A549 (cell line): ENCODE measurements at regions not wholly inside any gene's neighbourhood (a gene's known extent, or its start where the extent isn't known, plus 50 kb on each side); places are given as distances from the start of the nearest gene placed in this dataset.

ENCODE experiments used
- ATAC-seq, 2 experiments: fragments of 200-7000 bp in 1 of 2; fragments of >200 bp in 1 of 2; cut with Nextera tagmentation in 1 of 2; cut with Tn5 transposase in 1 of 2; 3 replicates each; pipeline versions ENCODE4 v1.8.0 to v1.9.1; 2018 to 2020; ENCODE audit warnings: mild to moderate bottlenecking in 1 of 2, moderate library complexity in 1 of 2
- CTCF ChIA-PET: fragments of 300-600 bp; sonication (Branson Sonifier 250); formaldehyde crosslinking; extraction: SDS; loops from one replicate; lab custom pipeline; 2021; ENCODE audit warnings: antibody characterized with exemption, inconsistent platforms; lab: Yijun Ruan, JAX
- POLR2A ChIA-PET: fragments of 350-600 bp; formaldehyde crosslinking; extraction: SDS; loops from one replicate; lab custom pipeline; 2021; ENCODE audit warnings: antibody characterized with exemption, inconsistent platforms; lab: Yijun Ruan, JAX
- DNase-seq, 2 experiments: peaks; one replicate each; pipeline versions ENCODE4 v3.0.0 to v3.0.0-alpha.2; 2011 to 2016; ENCODE audit warnings: low read depth in 1 of 2, low spot score in 1 of 2
- FAIRE-seq: peaks from 2 replicates; lab custom pipeline; 2011; peaks lifted over from hg19 to GRCh38; lab: Jason Lieb, UNC
- H3K27ac ChIP-seq, 2 experiments: fragments of >200 bp; sonication (Bioruptor Twin); formaldehyde crosslinking; 3 replicates each; pipeline ENCODE4 v1.5.1; 2016 to 2017
- H3K4me1 ChIP-seq: fragments of >200 bp; sonication (Bioruptor Twin); formaldehyde crosslinking; 3 replicates; pipeline ENCODE4 v1.6.1; 2016
- H3K4me2 ChIP-seq: fragments of >200 bp; sonication (Bioruptor Twin); formaldehyde crosslinking; 3 replicates; pipeline ENCODE4 v1.6.1; 2016
- H3K4me3 ChIP-seq: fragments of >200 bp; sonication (Bioruptor Twin); formaldehyde crosslinking; 3 replicates; pipeline ENCODE4 v1.5.1; 2016
- H3K9me3 ChIP-seq: fragments of >200 bp; sonication (Bioruptor Twin); formaldehyde crosslinking; 3 replicates; pipeline ENCODE4 v1.6.1; 2016
- ATOH8 ChIP-seq: fragments of 250-450 bp; sonication (Bioruptor Pico); IDR thresholded peaks from 2 replicates; pipeline ENCODE4 v1.5.0; 2020; ENCODE audit warnings: low read depth, mild to moderate bottlenecking, moderate library complexity
- CBX2 ChIP-seq: fragments of 200-600 bp; sonication (generic); IDR thresholded peaks from 2 replicates; pipeline ENCODE4 v1.6.1; 2016; ENCODE audit warnings: low read depth, mild to moderate bottlenecking, borderline replicate concordance
- CHD2 ChIP-seq: fragments of 150-350 bp; IDR thresholded peaks from 2 replicates; pipeline ENCODE4 v1.6.1; 2014; ENCODE audit warnings: low read length; ENCODE audit not compliant: partially characterized antibody
- CHD4 ChIP-seq: fragments of 200-600 bp; sonication (generic); IDR thresholded peaks from 2 replicates; pipeline ENCODE4 v1.6.1; 2016; ENCODE audit warnings: antibody characterized with exemption, mild to moderate bottlenecking, borderline replicate concordance
- EHMT2 ChIP-seq: fragments of 200-600 bp; sonication (generic); IDR thresholded peaks from 2 replicates; pipeline ENCODE4 v1.6.1; 2016; ENCODE audit warnings: antibody characterized with exemption, low read depth, mild to moderate bottlenecking, moderate library complexity
- EP300 ChIP-seq, 2 experiments: fragments of >200 bp; sonication (Bioruptor Twin); formaldehyde crosslinking; IDR thresholded peaks; 2 replicates in 1 of 2; 3 replicates in 1 of 2; pipeline ENCODE4 v1.6.1; 2016 to 2017
- ESRRA ChIP-seq: fragments of 150-350 bp; IDR thresholded peaks from 2 replicates; pipeline ENCODE4 v1.6.1; 2014; ENCODE audit warnings: mild to moderate bottlenecking, low read length, borderline replicate concordance
- GATA3 ChIP-seq: IDR thresholded peaks from 2 replicates; pipeline ENCODE4 v1.6.1; 2012; ENCODE audit warnings: borderline replicate concordance
- HES2 ChIP-seq: fragments of >200 bp; sonication (Bioruptor Twin); formaldehyde crosslinking; IDR thresholded peaks from 2 replicates; pipeline ENCODE4 v1.6.1; 2016
- HEYL ChIP-seq: fragments of 250-450 bp; sonication (Bioruptor Pico); IDR thresholded peaks from 2 replicates; pipeline ENCODE4 v1.8.0; 2021; ENCODE audit warnings: mild to moderate bottlenecking, moderate library complexity
- HOXA7 ChIP-seq: fragments of 250-450 bp; sonication (Bioruptor Pico); IDR thresholded peaks from 2 replicates; pipeline ENCODE4 v1.5.0; 2020; ENCODE audit warnings: mild to moderate bottlenecking, moderate library complexity
- HOXB13 ChIP-seq: fragments of 250-450 bp; sonication (Bioruptor Pico); IDR thresholded peaks from 2 replicates; pipeline ENCODE4 v1.5.0; 2020; ENCODE audit warnings: low read depth, mild to moderate bottlenecking, moderate library complexity
- JUN ChIP-seq, 2 experiments: fragments of >200 bp; sonication (Bioruptor Twin); formaldehyde crosslinking; IDR thresholded peaks; 2 replicates in 1 of 2; 3 replicates in 1 of 2; pipeline ENCODE4 v1.6.1; 2016 to 2017
- KDM1A ChIP-seq: fragments of 200-600 bp; sonication (generic); IDR thresholded peaks from 2 replicates; pipeline ENCODE4 v1.6.1; 2016; ENCODE audit warnings: low read depth, mild to moderate bottlenecking
- MAFK ChIP-seq: fragments of 450-650 bp; IDR thresholded peaks from 2 replicates; pipeline ENCODE4 v1.6.1; 2014; ENCODE audit not compliant: partially characterized antibody
- NFE2L2 ChIP-seq: fragments of 150-350 bp; conservative IDR thresholded peaks from 2 replicates; pipeline ENCODE4 v1.6.1; 2014; ENCODE audit warnings: low read length
- NPAS2 ChIP-seq: fragments of 250-450 bp; sonication (Bioruptor Pico); IDR thresholded peaks from 2 replicates; pipeline ENCODE4 v1.8.0; 2022; ENCODE audit warnings: mild to moderate bottlenecking, moderate library complexity, borderline replicate concordance
- PHF8 ChIP-seq: fragments of 200-600 bp; sonication (generic); IDR thresholded peaks from 2 replicates; pipeline ENCODE4 v1.6.1; 2016; ENCODE audit warnings: low read depth, mild to moderate bottlenecking, antibody characterized with exemption, moderate library complexity, borderline replicate concordance
- POLR2AphosphoS2 ChIP-seq: conservative IDR thresholded peaks from 2 replicates; pipeline ENCODE4 v1.6.1; 2012; ENCODE audit warnings: low read length, improper control_type of control experiment, inconsistent platforms
- RARB ChIP-seq: fragments of 250-450 bp; sonication (Bioruptor Pico); IDR thresholded peaks from 2 replicates; pipeline ENCODE4 v1.8.0; 2021; ENCODE audit warnings: mild to moderate bottlenecking, moderate library complexity
- RCOR1 ChIP-seq: fragments of 150-350 bp; IDR thresholded peaks from 2 replicates; pipeline ENCODE4 v1.6.1; 2014; ENCODE audit warnings: antibody characterized with exemption, low read length, low read depth
- RFX5 ChIP-seq: fragments of 450-650 bp; IDR thresholded peaks from 2 replicates; pipeline ENCODE4 v1.7.1; 2014; ENCODE audit warnings: antibody characterized with exemption, mild to moderate bottlenecking, moderate library complexity
- RNF2 ChIP-seq: fragments of 200-600 bp; sonication (generic); IDR thresholded peaks from 2 replicates; pipeline ENCODE4 v1.6.1; 2016; ENCODE audit warnings: low read depth, mild to moderate bottlenecking, antibody characterized with exemption, moderate library complexity, borderline replicate concordance
- SMC3 ChIP-seq: fragments of >200 bp; sonication (Bioruptor Twin); formaldehyde crosslinking; IDR thresholded peaks from 3 replicates; pipeline ENCODE4 v1.6.1; 2018; ENCODE audit warnings: inconsistent platforms
- SREBF2 ChIP-seq: fragments of 450-650 bp; IDR thresholded peaks from 2 replicates; pipeline ENCODE4 v1.6.1; 2014; ENCODE audit warnings: mild to moderate bottlenecking, moderate library complexity
- TFCP2L1 ChIP-seq: fragments of 250-450 bp; sonication (Bioruptor Pico); IDR thresholded peaks from 2 replicates; pipeline ENCODE4 v1.5.0; 2021; ENCODE audit warnings: mild to moderate bottlenecking
- ZNF302 ChIP-seq: fragments of 250-450 bp; sonication (Bioruptor Pico); IDR thresholded peaks from 2 replicates; pipeline ENCODE4 v1.9.0; 2021; ENCODE audit warnings: inconsistent platforms, mild to moderate bottlenecking, moderate library complexity
- WGBS: methylation state at CpG from one replicate; pipeline ENCODE4 v1.1.6; 2017; ENCODE audit errors: missing lambda C conversion rate; 5-methylcytosine and 5-hydroxymethylcytosine counted together
- TF ChIP-seq, protein P1 (sequence below): fragments of 450-650 bp; IDR thresholded peaks from 2 replicates; pipeline ENCODE4 v1.6.1; 2014; ENCODE audit warnings: antibody characterized with exemption
- TF ChIP-seq, protein P2 (sequence below): fragments of 250-450 bp; sonication (Bioruptor Pico); IDR thresholded peaks from 2 replicates; pipeline ENCODE4 v1.5.0; 2021; ENCODE audit warnings: mild to moderate bottlenecking, moderate library complexity, borderline replicate concordance
- TF ChIP-seq, protein P3 (sequence below): IDR thresholded peaks from 2 replicates; pipeline ENCODE4 v1.6.1; 2012
- TF ChIP-seq, protein P4 (sequence below): fragments of 150-350 bp; IDR thresholded peaks from 2 replicates; pipeline ENCODE4 v1.6.1; 2014; ENCODE audit warnings: low read depth, mild to moderate bottlenecking, low read length

DNA sequence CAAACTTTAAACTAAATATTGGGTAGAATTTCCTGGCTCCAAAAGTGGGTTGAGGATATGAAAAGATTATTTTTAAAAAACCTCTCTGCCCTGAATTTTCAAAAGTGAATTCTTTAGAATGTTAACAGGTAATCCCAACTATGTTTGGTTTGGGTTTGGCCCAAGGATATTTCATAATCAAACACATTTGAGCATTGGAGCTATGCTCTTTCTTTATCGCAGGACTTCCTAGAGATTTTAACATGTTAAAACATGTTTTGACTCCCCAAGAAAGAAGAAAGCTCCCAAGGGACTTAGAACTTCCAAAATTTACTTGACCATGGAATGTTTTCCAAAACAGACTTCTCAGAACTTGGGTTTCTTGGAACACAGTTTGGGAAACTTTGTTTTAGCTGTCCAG, 75.6 kb upstream of the SYNPR start:
- ChIA-PET CTCF (interaction anchor here (0.6 kb wide), 1 partner anchor 580 kb away, joined by 4 read pairs; no protein-coding TSS in a partner anchor), POLR2A (no interaction called here)
- H3K9me3 ChIP-seq, result no peaks in the 10 kb centered on the region
- no peak for FAIRE-seq
- H3K27ac ChIP-seq, result no peak overlapping the region
- no peaks in the 10 kb centered on the region for H3K4me1 ChIP-seq
- H3K4me2 ChIP-seq, result no peak overlapping the region
- no peak overlapping the region for H3K4me3 ChIP-seq
- ATAC-seq, result no peak
- WGBS, result 0% methylated on average over 1 of the region's 1 CpG
- TF ChIP-seq HOXB13 (CRISPR knock-in tag) (no peak), TFCP2L1 (no peak), GATA3 (no peak), MAFK (no peak), KDM1A (no peak), HOXA7 (CRISPR knock-in tag) (no peak), RCOR1 (no peak), CBX2 (no peak), SREBF2 (no peak), CHD2 (no peak), SMC3 (no peak), PHF8 (no peak), POLR2AphosphoS2 (no peak), RARB (CRISPR knock-in tag) (no peak), EP300 (IDR thresholded peaks at IDR 0.05) (no peak), RNF2 (no peak), EHMT2 (no peak), ATOH8 (CRISPR knock-in tag) (no peak)
- TF ChIP-seq, protein P1, sequence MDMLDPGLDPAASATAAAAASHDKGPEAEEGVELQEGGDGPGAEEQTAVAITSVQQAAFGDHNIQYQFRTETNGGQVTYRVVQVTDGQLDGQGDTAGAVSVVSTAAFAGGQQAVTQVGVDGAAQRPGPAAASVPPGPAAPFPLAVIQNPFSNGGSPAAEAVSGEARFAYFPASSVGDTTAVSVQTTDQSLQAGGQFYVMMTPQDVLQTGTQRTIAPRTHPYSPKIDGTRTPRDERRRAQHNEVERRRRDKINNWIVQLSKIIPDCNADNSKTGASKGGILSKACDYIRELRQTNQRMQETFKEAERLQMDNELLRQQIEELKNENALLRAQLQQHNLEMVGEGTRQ, result no peak
- DNase-seq, result no peak

DNA sequence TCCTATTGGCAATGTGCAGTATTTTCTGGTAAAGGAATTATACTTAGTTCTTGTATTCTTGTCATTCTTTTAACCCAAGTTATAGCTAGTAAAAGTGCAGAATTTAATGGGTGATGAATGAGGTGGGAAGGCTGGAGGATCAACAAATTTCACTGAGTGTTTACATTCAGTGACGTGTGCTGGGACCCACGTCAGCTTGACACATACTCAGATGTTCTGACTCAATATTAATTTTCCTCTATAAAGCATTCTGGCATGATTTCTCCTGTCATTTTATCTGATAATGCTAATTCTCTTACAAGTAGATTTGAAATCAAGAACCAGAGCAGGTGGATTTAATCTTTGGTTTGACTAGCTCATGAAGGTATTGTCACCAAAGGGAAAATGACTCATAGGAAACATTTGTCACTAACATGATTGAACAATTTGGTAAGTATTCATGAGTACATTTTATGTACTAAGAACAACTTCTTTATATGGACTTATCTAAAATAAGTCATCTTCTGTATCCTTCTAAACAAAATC, 71.0 kb upstream of the SYNPR start:
- Histone ChIP-seq H3K9me3 (no peaks in the 10 kb centered on the region), H3K4me3 (no peak overlapping the region), H3K4me2 (no peak overlapping the region), H3K4me1 (no peaks in the 10 kb centered on the region), H3K27ac (no peak overlapping the region)
- no peak for ATAC-seq
- no peak for DNase-seq
- POLR2A ChIA-PET, result no interaction called here
- no peak for FAIRE-seq
- CTCF ChIA-PET, result interaction anchor here (1.2 kb wide), 1 partner anchor 21 kb away, joined by 3 read pairs; no protein-coding TSS in a partner anchor
- 0% methylated on average over 2 of the region's 2 CpGs for WGBS
- TF ChIP-seq ZNF302 (CRISPR knock-in tag) (no peak), NPAS2 (no peak), JUN (IDR thresholded peaks at IDR 0.05) (no peak), RNF2 (no peak), RFX5 (no peak), PHF8 (no peak), NFE2L2 (no peak), CHD2 (no peak), HES2 (no peak), CHD4 (no peak), ESRRA (no peak), HEYL (CRISPR knock-in tag) (no peak), TFCP2L1 (no peak), EHMT2 (no peak)
- TF ChIP-seq, protein P2, sequence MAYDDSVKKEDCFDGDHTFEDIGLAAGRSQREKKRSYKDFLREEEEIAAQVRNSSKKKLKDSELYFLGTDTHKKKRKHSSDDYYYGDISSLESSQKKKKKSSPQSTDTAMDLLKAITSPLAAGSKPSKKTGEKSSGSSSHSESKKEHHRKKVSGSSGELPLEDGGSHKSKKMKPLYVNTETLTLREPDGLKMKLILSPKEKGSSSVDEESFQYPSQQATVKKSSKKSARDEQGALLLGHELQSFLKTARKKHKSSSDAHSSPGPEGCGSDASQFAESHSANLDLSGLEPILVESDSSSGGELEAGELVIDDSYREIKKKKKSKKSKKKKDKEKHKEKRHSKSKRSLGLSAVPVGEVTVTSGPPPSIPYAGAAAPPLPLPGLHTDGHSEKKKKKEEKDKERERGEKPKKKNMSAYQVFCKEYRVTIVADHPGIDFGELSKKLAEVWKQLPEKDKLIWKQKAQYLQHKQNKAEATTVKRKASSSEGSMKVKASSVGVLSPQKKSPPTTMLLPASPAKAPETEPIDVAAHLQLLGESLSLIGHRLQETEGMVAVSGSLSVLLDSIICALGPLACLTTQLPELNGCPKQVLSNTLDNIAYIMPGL (CRISPR knock-in tag), result no peak
- TF ChIP-seq, protein P3, sequence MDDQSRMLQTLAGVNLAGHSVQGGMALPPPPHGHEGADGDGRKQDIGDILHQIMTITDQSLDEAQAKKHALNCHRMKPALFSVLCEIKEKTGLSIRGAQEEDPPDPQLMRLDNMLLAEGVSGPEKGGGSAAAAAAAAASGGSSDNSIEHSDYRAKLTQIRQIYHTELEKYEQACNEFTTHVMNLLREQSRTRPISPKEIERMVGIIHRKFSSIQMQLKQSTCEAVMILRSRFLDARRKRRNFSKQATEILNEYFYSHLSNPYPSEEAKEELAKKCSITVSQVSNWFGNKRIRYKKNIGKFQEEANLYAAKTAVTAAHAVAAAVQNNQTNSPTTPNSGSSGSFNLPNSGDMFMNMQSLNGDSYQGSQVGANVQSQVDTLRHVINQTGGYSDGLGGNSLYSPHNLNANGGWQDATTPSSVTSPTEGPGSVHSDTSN, result no peak
- TF ChIP-seq, protein P1, result no peak
- TF ChIP-seq, protein P4, sequence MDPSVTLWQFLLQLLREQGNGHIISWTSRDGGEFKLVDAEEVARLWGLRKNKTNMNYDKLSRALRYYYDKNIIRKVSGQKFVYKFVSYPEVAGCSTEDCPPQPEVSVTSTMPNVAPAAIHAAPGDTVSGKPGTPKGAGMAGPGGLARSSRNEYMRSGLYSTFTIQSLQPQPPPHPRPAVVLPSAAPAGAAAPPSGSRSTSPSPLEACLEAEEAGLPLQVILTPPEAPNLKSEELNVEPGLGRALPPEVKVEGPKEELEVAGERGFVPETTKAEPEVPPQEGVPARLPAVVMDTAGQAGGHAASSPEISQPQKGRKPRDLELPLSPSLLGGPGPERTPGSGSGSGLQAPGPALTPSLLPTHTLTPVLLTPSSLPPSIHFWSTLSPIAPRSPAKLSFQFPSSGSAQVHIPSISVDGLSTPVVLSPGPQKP, result no peak
